ENCODE measurements at regions not wholly inside any gene's neighbourhood (a gene's known extent, or its start where the extent isn't known, plus 50 kb on each side); places are given as distances from the start of the nearest gene placed in this dataset.

- ChIA-PET CTCF (interaction anchor here (0.6 to 1.0 kb wide), 2 partner anchors 14 to 15 kb away, joined by 3 to 4 read pairs; no protein-coding TSS in a partner anchor), POLR2A (no interaction called here)
- TF ChIP-seq, protein P1, sequence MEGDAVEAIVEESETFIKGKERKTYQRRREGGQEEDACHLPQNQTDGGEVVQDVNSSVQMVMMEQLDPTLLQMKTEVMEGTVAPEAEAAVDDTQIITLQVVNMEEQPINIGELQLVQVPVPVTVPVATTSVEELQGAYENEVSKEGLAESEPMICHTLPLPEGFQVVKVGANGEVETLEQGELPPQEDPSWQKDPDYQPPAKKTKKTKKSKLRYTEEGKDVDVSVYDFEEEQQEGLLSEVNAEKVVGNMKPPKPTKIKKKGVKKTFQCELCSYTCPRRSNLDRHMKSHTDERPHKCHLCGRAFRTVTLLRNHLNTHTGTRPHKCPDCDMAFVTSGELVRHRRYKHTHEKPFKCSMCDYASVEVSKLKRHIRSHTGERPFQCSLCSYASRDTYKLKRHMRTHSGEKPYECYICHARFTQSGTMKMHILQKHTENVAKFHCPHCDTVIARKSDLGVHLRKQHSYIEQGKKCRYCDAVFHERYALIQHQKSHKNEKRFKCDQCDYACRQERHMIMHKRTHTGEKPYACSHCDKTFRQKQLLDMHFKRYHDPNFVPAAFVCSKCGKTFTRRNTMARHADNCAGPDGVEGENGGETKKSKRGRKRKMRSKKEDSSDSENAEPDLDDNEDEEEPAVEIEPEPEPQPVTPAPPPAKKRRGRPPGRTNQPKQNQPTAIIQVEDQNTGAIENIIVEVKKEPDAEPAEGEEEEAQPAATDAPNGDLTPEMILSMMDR (IDR thresholded peaks at IDR 0.05; ENCODE audit: insufficient read depth, low read depth, low read length), result no peak
- no peaks in the 10 kb centered on the region for H3K36me3 ChIP-seq (ENCODE audit: control insufficient read depth, insufficient read depth, low read length)
- no peak overlapping the region for H3K4me3 ChIP-seq (ENCODE audit: low read depth, low read length)
- no peaks in the 10 kb centered on the region for H3K27me3 ChIP-seq (ENCODE audit: control insufficient read depth, insufficient read depth, low read length)
- DNase-seq (ENCODE audit: low read depth), result no peak
Measured at GRCh38 chr10:26621243-26621888, 76.1 kb upstream of the PDSS1 start.

GRCh38 chr10:26621889-26622711, 75.4 kb upstream of the PDSS1 start:
- Histone ChIP-seq H3K27me3 (ENCODE audit: control insufficient read depth, insufficient read depth, low read length) (no peaks in the 10 kb centered on the region), H3K36me3 (ENCODE audit: control insufficient read depth, insufficient read depth, low read length) (no peaks in the 10 kb centered on the region), H3K4me3 (ENCODE audit: low read depth, low read length) (peak overlapping the region; percentile 17)
- no peak for DNase-seq (ENCODE audit: low read depth)
- ChIA-PET CTCF (interaction anchor here (0.6 to 1.0 kb wide), 2 partner anchors 14 to 15 kb away, joined by 3 to 4 read pairs; no protein-coding TSS in a partner anchor), POLR2A (no interaction called here)
- TF ChIP-seq, protein P1 (IDR thresholded peaks at IDR 0.05; ENCODE audit: insufficient read depth, low read depth, low read length), result no peak

DNA sequence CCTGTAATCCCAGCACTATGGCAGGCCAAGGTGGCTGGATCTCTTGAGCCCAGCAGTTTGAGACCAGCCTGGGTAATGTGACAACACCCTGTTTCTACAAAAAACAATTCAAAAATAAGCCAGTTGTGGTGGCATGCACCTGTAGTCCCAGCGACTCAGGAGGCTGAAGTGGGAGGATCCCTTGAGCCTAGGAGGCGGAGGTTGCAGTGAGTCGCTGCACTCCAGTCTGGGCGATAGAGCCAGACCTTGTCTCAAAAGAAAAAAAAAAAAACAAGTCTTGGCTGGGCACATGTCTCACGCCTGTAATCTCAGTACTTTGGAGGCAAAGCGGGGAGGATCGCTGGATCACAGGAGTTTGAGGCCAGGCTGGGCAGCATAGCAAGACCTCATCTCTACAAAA, 74.6 kb upstream of the PDSS1 start:
- no peak for DNase-seq (ENCODE audit: low read depth)
- Histone ChIP-seq H3K27me3 (ENCODE audit: control insufficient read depth, insufficient read depth, low read length) (no peaks in the 10 kb centered on the region), H3K4me3 (ENCODE audit: low read depth, low read length) (no peak overlapping the region), H3K36me3 (ENCODE audit: control insufficient read depth, insufficient read depth, low read length) (no peaks in the 10 kb centered on the region)
- TF ChIP-seq, protein P1 (IDR thresholded peaks at IDR 0.05; ENCODE audit: insufficient read depth, low read depth, low read length), result no peak
- ChIA-PET POLR2A (no interaction called here), CTCF (no interaction called here)

DNA sequence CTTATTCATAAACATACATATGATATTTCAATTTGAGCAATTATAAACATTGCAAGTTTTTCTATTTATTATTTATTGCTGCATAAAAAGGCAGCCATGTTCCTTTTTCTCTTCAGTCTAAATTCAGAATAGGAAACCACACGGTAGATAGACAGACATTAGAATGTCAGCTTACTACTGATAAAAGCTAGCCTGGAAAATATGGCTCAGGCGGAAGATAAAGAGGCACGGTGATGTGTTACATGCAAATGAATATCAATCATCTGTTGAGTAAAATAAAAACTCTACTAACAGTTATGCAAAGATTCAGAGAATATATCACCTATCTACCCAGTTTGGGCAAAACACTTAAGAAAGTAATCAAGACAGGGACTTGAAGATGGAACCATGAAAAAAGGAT, 73.5 kb upstream of the PDSS1 start:
- CTCF ChIA-PET, result no interaction called here
- TF ChIP-seq, protein P1 (IDR thresholded peaks at IDR 0.05; ENCODE audit: insufficient read depth, low read depth, low read length), result no peak
- DNase-seq (ENCODE audit: low read depth), result no peak

DNA sequence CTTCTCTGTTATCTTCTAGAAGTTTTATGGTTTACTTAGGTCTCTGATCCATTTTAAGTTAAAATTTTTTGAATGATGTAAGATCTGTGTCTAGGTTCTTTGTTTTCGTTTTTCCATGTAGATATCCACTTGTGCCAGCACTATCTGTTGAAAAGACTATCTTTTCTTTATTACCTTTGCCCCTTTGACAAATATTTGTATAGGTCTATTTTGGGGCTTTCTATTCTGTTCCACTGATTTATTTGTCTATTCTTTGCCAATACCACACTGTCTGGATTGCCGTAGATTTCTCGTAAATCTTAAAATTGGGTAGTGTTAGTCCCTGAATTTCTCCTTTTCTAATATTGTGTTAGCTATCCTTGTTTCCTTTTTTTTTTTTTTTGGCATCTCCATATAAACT, 71.4 kb upstream of the PDSS1 start:
- Histone ChIP-seq H3K27me3 (ENCODE audit: control insufficient read depth, insufficient read depth, low read length) (no peaks in the 10 kb centered on the region), H3K4me3 (ENCODE audit: low read depth, low read length) (no peak overlapping the region), H3K36me3 (ENCODE audit: control insufficient read depth, insufficient read depth, low read length) (no peaks in the 10 kb centered on the region)
- TF ChIP-seq, protein P1 (IDR thresholded peaks at IDR 0.05; ENCODE audit: insufficient read depth, low read depth, low read length), result no peak
- ChIA-PET CTCF (no interaction called here), POLR2A (no interaction called here)
- no peak for DNase-seq (ENCODE audit: low read depth)

More for the DNA sequence above, 73.5 kb upstream of the PDSS1 start:
- no peaks in the 10 kb centered on the region for H3K36me3 ChIP-seq (ENCODE audit: control insufficient read depth, insufficient read depth, low read length)
- no peaks in the 10 kb centered on the region for H3K27me3 ChIP-seq (ENCODE audit: control insufficient read depth, insufficient read depth, low read length)
- POLR2A ChIA-PET, result no interaction called here
- H3K4me3 ChIP-seq (ENCODE audit: low read depth, low read length), result no peak overlapping the region

Data from BJ (cell line).